WERI-Rb-1 (cell line): ENCODE measurements at regions not wholly inside any gene's neighbourhood (a gene's known extent, or its start where the extent isn't known, plus 50 kb on each side); places are given as distances from the start of the nearest gene placed in this dataset.
A peak's percentile ranks its signal among the peaks of the same experiment; 100 is the strongest.

Experiments
- DNase-seq: peaks from one replicate; pipeline ENCODE4 v3.0.0-alpha.2; 2020
- H3K27ac ChIP-seq: fragments of 250-450 bp; sonication (Bioruptor Pico); 2 replicates; pipeline ENCODE4 v1.5.1; 2020; ENCODE audit warnings: mild to moderate bottlenecking, moderate library complexity
- H3K27me3 ChIP-seq: fragments of 250-450 bp; sonication (Bioruptor Pico); 2 replicates; pipeline ENCODE4 v1.5.1; 2021; ENCODE audit warnings: mild to moderate bottlenecking, low read depth, moderate library complexity; ENCODE audit not compliant: insufficient read depth, severe bottlenecking
- H3K36me3 ChIP-seq: fragments of 250-450 bp; sonication (Bioruptor Pico); 2 replicates; pipeline ENCODE4 v1.5.1; 2020; ENCODE audit warnings: mild to moderate bottlenecking, moderate library complexity
- H3K4me3 ChIP-seq: 2 replicates; pipeline ENCODE4 v1.5.1; 2011; ENCODE audit warnings: low read depth, mild to moderate bottlenecking, control low read depth, low read length
- H3K9me3 ChIP-seq: fragments of 250-450 bp; sonication (Bioruptor Pico); 2 replicates; pipeline ENCODE4 v1.5.1; 2021; ENCODE audit warnings: mild to moderate bottlenecking, moderate library complexity; ENCODE audit not compliant: severe bottlenecking
- TF ChIP-seq, protein P1 (sequence below): IDR thresholded peaks from 2 replicates; pipeline ENCODE4 v1.5.1; 2011; ENCODE audit warnings: low read depth, mild to moderate bottlenecking, control low read depth, inconsistent platforms, low read length

- peak; percentile 100 for DNase-seq
- Histone ChIP-seq H3K4me3 (peak overlapping the region; percentile 72), H3K36me3 (peaks cover 19% of the 10 kb centered on the region), H3K9me3 (no peaks in the 10 kb centered on the region), H3K27ac (peak overlapping the region; percentile 86), H3K27me3 (no peaks in the 10 kb centered on the region)
- TF ChIP-seq, protein P1, sequence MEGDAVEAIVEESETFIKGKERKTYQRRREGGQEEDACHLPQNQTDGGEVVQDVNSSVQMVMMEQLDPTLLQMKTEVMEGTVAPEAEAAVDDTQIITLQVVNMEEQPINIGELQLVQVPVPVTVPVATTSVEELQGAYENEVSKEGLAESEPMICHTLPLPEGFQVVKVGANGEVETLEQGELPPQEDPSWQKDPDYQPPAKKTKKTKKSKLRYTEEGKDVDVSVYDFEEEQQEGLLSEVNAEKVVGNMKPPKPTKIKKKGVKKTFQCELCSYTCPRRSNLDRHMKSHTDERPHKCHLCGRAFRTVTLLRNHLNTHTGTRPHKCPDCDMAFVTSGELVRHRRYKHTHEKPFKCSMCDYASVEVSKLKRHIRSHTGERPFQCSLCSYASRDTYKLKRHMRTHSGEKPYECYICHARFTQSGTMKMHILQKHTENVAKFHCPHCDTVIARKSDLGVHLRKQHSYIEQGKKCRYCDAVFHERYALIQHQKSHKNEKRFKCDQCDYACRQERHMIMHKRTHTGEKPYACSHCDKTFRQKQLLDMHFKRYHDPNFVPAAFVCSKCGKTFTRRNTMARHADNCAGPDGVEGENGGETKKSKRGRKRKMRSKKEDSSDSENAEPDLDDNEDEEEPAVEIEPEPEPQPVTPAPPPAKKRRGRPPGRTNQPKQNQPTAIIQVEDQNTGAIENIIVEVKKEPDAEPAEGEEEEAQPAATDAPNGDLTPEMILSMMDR, result no peak
Observed at GRCh38 chr5:8457187-8458037, 588.5 kb downstream of the MTRR start.

- TF ChIP-seq, protein P1, result no peak
- H3K4me3 ChIP-seq, result peak overlapping the region; percentile 72
- H3K36me3 ChIP-seq, result peaks cover 22% of the 10 kb centered on the region
- no peaks in the 10 kb centered on the region for H3K27me3 ChIP-seq
- H3K9me3 ChIP-seq, result no peaks in the 10 kb centered on the region
- peak; percentile 36 for DNase-seq
- peak overlapping the region; percentile 86 for H3K27ac ChIP-seq
Observed at GRCh38 chr5:8458038-8458383, 589.1 kb downstream of the MTRR start.

DNA sequence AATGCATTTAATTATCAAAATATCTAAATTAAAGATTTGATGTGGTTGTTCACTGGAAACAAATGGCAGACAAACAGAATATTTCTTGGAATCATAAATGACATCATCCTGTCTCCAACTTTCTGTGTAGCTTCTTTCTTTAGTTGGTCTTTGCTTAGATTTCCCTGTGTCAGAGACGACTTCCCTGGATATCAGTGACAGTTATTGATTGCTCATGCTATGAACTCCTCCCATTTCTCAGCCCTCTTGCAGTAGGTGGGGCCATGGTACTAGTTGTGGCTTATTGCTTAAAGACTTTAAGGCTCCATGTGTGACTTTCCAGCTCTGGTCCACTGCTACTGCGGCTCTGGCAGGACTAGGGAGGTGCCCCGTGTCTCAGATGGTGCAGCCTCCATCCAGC lies 592.6 kb downstream of the MTRR start:
- Histone ChIP-seq H3K36me3 (peaks cover 22% of the 10 kb centered on the region), H3K4me3 (no peak overlapping the region), H3K27ac (no peak overlapping the region), H3K9me3 (no peaks in the 10 kb centered on the region), H3K27me3 (no peaks in the 10 kb centered on the region)
- TF ChIP-seq, protein P1, result no peak
- DNase-seq, result no peak

- no peaks in the 10 kb centered on the region for H3K9me3 ChIP-seq
- no peak for DNase-seq
- H3K36me3 ChIP-seq, result peaks cover 22% of the 10 kb centered on the region
- H3K4me3 ChIP-seq, result no peak overlapping the region
- no peak overlapping the region for H3K27ac ChIP-seq
- TF ChIP-seq, protein P1, result no peak
- no peaks in the 10 kb centered on the region for H3K27me3 ChIP-seq
Observed at GRCh38 chr5:8462565-8462964, 593.6 kb downstream of the MTRR start.

GRCh38 chr5:8470489-8470888 lies 601.5 kb downstream of the MTRR start:
- Histone ChIP-seq H3K27ac (no peak overlapping the region), H3K4me3 (no peak overlapping the region), H3K27me3 (no peaks in the 10 kb centered on the region), H3K9me3 (peaks cover 13% of the 10 kb centered on the region), H3K36me3 (no peaks in the 10 kb centered on the region)
- TF ChIP-seq, protein P1, result no peak
- DNase-seq, result no peak

DNA sequence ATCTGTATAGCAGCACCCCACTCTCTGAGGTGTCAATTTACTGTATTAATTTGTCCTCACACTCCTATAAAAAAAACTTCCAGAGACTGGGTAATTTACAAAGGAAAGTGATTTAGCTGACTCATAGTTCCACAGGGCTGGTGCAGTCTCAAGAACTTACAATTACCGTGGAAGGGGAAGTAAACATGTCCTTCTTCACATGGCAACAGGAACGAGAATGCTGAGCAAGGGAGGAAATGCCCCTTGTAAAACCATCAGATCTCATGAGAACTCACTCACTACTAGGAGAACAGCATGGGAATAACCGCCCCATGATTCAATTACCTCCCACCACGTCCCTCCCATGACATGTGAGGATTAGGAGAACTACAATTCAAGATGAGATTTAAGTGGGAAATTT lies 602.6 kb downstream of the MTRR start:
- Histone ChIP-seq H3K27me3 (no peaks in the 10 kb centered on the region), H3K36me3 (no peaks in the 10 kb centered on the region), H3K9me3 (peaks cover 13% of the 10 kb centered on the region), H3K27ac (no peak overlapping the region), H3K4me3 (no peak overlapping the region)
- TF ChIP-seq, protein P1, result no peak
- no peak for DNase-seq
